Testis (tissue), 2 donors: ENCODE measurements at regions not wholly inside any gene's neighbourhood (a gene's known extent, or its start where the extent isn't known, plus 50 kb on each side); places are given as distances from the start of the nearest gene placed in this dataset.

Experiments
- CTCF ChIP-seq, 3 experiments: fragments of 450-650 bp in 2 of 3; fragments of 200-600 bp in 1 of 3; sonication (generic) in 1 of 3; IDR thresholded peaks; one replicate each; pipeline ENCODE4 v1.5.1; 2016 to 2019; ENCODE audit warnings: antibody characterized with exemption in 3 of 3, mild to moderate bottlenecking in 2 of 3, moderate library complexity in 1 of 3
- POLR2A ChIP-seq: fragments of 450-650 bp; IDR thresholded peaks from one replicate; pipeline ENCODE4 v1.6.1; 2017; ENCODE audit warnings: antibody characterized with exemption, mild to moderate bottlenecking, moderate library complexity

DNA sequence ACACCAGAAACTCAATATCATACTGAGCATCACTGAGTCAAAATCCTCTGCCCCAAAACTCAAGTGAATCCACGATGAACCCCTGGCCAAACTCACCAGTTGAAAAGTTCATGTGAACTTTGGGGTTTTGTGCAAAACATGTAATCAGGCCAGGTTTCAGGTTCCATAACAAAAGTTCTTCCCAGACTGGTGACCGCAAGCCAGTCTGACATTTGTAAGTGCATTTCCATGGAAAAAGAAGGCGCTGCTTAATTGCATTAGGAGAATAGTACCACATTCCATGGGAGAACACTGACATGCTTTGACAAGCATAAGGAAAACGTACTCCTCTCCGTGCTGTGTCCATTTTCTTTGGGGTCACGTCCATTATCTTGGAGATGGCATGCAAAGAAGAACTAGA lies 567.0 kb downstream of the BNC2 start:
- TF ChIP-seq CTCF (IDR thresholded peaks at IDR 0.05) (no peak), POLR2A (no peak)
